SW480 (cell line): ENCODE measurements at regions not wholly inside any gene's neighbourhood (a gene's known extent, or its start where the extent isn't known, plus 50 kb on each side); places are given as distances from the start of the nearest gene placed in this dataset.

Experiments used
- DNase-seq: peaks from one replicate; pipeline ENCODE4 v3.0.0-alpha.2; 2016; ENCODE audit warnings: low spot score

GRCh38 chr13:37934339-37935191 is 65.0 kb upstream of the TRPC4 start:
- DNase-seq: no peak

DNA sequence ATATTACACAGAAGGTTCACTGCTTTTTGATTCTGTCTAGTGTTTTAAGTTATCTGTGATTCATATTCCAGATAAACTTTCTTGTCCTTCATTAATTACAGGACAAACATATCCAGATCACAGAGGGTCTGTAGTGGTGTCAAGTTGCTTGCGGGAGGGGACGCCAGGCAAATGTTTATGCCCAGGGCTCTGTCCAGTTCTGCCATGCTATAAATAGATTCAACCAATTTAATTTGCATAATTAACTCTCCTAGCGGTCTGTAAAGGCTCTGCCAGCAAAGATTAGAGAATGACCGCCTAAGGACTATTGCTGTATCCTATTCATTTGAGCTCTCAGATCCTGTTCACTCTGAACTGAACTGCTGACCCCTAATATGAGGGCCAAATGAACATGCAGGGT is 59.7 kb upstream of the TRPC4 start:
- no peak for DNase-seq

DNA sequence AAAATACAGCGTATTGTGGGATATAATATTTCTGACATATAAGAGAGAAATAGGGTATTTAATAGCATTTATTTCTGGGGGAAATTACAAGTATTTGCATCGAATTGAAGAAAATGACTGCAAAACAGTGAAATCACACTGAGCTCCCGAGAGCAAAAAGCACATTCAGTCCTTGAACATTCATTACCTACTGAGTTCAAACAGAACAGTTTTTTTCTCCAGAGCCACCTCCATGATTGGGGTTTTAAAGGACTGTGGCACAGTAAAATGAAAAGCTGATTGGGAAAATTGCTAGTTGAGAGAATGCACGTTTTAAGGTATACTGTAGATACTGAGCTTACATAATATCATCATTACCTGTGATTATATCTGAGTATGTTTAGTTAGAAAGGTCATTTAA is 58.0 kb upstream of the TRPC4 start:
- DNase-seq: no peak

DNA sequence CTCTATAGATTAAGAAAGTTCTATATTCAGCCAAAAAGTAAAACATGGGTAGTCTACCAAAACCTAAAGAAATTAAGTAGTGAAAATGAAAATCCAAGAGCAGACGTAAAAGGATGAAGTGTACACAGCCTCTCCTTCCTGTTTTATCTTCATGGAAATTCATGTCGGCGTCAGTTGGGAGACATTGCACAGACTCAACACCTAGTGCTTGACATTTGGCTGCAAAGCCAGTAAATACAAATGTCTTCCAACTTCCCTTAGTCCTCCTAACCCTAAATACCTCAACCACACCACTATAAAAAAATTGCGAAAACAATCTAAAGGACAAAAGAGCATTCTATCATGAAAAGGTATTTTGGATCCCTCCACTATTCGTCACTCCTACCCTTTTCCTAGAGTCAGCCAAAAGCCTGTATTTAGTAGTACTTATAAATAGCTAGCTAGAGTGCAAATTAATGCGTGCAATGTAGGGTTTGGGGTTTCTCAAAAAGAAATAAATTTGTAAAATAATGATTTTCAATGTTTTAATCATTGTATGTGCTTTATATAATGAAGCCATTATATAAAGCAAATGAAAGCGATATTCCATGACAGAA is 56.4 kb upstream of the TRPC4 start:
- no peak for DNase-seq

DNA sequence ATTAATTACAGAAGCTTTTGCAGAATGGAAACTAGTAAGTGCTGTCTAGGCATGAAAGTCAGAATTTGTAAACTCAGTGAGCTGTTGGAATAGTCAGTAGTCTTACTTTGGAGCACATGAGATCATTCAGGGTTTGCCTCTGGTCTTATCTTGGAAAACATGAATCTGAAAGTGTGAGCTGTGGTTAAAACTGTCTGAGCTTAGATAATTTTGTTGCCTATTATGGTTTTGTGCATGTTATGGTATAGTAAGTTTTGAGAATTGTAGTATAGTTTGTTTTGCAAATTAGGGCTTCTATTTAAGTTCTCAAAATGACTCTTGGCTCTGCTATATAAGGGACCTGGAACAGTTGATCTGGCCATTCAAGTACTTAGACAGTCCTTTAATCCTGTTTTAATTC is 53.7 kb upstream of the TRPC4 start:
- no peak for DNase-seq

DNA sequence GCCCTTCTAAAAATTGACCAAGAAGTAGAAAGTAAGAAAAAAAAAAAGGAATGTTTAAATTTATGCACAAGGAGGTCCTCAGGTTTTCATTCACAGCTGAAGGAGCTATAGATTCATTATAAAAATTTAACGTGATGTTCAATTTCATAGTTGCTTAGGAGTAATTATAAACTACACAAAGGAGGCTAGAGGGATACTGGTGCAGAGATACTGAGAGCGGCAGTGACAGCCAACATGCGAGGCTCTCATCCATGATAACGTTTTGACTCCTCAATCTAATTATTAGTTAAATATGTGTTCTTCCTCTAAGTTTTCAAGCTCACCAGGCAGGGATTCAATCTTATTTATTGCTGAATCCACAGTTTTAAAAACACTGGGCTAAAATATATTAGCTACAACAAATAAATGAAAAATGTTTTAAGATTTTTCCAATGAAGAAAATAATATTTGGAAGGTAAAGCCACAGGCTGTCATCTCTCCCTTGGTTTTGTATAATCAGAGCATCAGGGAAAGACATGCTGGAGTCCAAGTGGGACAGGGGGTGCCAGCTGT is 49.8 kb upstream of the TRPC4 start:
- DNase-seq: no peak
